GM12874 (cell line): ENCODE measurements at regions not wholly inside any gene's neighbourhood (a gene's known extent, or its start where the extent isn't known, plus 50 kb on each side); places are given as distances from the start of the nearest gene placed in this dataset.

Source experiments
- TF ChIP-seq, protein P1 (sequence below): IDR thresholded peaks from 2 replicates; pipeline ENCODE4 v1.5.1; 2011; ENCODE audit warnings: low read depth, mild to moderate bottlenecking, control low read depth, low read length, moderate library complexity; ENCODE audit not compliant: insufficient read depth

DNA sequence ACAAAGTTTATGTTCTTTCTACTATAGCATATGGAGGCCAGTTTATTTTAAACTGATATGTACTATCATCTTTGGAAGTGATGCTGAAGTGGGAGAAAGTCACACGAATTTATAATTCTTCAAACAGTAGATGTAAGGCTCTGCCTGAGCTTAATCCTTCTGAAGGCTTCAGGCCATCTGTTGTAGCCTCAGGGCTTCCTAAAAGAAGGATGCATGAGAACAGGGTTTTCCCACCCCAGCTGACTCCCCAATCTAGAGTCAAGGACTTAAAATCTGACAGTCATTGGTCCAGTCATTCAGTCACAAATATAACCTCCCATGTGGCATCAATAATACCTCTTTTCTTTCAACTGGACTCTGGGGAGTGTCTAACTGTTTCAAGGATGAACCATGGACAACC lies 330.5 kb downstream of the KCNS3 start:
- TF ChIP-seq, protein P1, sequence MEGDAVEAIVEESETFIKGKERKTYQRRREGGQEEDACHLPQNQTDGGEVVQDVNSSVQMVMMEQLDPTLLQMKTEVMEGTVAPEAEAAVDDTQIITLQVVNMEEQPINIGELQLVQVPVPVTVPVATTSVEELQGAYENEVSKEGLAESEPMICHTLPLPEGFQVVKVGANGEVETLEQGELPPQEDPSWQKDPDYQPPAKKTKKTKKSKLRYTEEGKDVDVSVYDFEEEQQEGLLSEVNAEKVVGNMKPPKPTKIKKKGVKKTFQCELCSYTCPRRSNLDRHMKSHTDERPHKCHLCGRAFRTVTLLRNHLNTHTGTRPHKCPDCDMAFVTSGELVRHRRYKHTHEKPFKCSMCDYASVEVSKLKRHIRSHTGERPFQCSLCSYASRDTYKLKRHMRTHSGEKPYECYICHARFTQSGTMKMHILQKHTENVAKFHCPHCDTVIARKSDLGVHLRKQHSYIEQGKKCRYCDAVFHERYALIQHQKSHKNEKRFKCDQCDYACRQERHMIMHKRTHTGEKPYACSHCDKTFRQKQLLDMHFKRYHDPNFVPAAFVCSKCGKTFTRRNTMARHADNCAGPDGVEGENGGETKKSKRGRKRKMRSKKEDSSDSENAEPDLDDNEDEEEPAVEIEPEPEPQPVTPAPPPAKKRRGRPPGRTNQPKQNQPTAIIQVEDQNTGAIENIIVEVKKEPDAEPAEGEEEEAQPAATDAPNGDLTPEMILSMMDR = no peak

DNA sequence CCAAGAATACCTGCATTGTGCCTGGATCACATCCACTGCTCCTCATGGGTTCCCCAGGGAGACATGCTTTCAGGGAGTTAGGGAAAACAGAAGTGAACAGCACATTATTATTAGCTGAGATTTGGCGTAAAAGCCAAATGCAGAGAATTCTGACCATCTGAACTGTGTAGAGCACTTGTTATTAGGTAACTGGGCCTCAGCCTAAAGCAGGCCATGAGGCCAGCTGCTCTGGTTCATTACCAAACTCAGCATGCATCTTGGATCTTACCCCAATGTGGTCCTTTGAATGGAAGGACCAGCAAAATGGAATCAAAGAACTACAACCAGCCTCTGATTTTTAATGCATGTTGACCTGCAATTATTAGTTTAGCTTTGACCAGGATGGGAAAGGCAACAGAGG lies 322.3 kb downstream of the KCNS3 start:
- TF ChIP-seq, protein P1 = no peak

DNA sequence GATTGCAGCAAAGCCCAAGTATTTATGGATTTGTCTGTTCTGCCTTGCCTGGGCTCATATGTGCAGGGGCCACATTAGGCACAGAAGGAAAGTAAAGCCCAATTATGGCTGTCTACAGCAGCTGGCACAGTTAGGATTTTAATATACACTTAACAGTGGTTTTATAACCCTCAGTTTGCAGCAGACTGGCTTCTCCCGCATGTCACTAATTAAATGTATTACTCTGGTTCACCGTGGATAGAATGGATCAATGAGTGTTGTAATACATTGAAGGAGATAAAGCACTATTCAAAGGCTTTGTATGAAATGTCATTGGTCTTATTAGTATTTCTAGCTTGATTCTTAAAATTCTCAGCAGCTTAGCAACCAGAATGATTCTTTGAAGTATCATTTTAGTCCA lies 320.2 kb downstream of the KCNS3 start:
- TF ChIP-seq, protein P1 = no peak

DNA sequence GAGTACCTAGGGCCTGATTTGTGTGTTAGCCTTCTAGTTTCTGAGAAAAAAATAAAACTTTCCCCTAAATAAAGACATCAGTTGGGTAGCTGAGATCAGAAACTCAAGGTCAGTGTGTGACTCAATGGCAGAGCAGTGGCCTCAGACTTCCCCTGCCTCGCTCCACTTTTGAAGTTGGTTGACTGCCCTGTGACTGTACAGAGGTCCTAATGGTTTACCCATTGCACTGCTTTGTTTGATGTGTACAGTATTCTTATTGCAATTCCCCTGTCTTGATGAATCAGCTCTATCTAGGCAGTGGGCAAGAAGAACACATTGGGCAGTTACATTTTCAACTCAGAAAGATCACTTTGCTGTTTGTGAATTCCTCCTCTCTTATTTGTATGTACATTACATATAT lies 315.7 kb downstream of the KCNS3 start:
- TF ChIP-seq, protein P1 = no peak

DNA sequence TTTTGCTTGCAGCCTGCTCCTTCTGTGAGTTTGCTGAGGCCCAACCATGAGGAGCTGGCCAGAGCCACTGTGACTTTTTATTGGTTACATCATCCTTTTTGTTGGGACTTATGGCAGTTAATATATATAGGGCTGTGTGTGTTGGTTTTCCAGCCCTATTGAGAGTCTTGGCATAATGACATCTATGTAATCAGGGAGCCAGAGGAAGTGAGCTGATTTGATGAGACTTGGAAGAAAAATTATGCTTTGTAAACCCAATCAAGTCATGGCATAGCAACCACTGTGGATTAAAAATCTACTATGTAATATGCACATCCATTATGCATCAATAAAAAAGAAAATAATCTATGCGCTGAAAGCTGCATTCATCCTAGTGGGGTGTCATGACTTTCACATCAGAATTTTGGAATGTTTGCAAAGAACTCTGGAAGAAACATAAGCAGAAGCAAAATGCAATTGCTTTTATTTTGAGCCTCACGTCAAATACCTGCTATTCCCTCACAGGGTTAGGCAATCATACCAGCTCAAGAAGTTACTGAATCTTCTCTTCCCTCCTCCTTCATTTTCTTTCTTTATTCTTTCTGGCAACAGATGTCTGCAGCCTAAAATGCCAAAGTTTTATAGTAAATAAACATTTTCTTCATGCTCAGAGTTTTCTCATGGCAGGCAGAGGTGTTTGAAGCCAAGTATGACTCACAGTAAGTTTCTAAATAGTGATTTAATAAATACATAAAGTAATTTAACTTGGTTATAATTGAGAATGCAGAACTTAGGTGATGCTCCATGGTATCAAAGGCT lies 308.5 kb downstream of the KCNS3 start:
- TF ChIP-seq, protein P1 = no peak

DNA sequence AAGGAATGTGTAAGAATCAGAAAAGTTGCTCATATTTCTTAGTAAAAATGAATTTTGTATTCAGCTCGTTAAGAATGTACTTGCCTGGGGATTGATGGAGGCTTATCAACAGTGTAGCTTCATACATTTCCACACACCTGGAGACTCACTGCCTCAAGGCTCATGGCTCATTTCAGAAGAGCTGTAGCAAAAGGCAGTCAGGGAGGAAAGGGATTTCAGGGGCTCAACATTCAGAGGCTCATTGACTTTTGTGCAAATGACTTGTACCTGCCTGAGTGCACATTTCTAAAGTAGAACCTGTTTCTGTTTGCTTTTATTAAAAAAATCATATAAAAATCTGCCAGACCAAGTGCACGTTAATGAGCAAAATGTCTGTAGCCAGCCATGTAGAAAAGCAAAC lies 304.4 kb downstream of the KCNS3 start:
- TF ChIP-seq, protein P1 = no peak

DNA sequence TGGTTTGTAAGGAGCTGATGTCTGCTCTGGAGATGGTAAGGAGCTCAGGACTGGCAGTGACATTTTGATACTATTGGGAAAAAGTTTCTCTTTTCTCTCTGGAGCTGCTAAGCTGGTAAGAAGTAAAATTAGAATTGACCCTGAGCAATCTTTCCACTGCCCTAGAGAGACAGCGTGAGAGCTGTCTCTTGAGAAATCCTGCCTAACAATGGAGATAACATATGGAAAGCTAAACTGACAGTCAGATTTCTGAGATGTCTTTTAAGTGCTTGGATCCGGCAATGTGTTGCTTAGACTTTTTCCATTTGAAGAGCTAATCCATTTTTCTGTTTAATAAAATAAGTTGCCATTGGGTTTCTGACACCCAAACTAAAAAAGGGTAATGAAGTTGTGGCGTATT lies 302.4 kb downstream of the KCNS3 start:
- TF ChIP-seq, protein P1 = no peak
